ENCODE measurements at regions not wholly inside any gene's neighbourhood (a gene's known extent, or its start where the extent isn't known, plus 50 kb on each side); places are given as distances from the start of the nearest gene placed in this dataset.

GRCh38 chr2:5576015-5576414 is 116.2 kb upstream of the SOX11 start:
- Histone ChIP-seq H4K20me1 (ENCODE audit: control insufficient read depth, insufficient read depth) (no peaks in the 10 kb centered on the region), H2AFZ (ENCODE audit: control insufficient read depth, low read depth, low read length) (no peak overlapping the region), H3K9me3 (replicated peaks; ENCODE audit: control insufficient read depth, insufficient read depth, low read length) (no peaks in the 10 kb centered on the region), H3K27ac (ENCODE audit: control insufficient read depth, insufficient read depth) (no peak overlapping the region), H3K79me2 (ENCODE audit: control insufficient read depth, insufficient read depth, low read length) (no peaks in the 10 kb centered on the region), H3K27me3 (replicated peaks in 1 of 2; ENCODE audit: control insufficient read depth in 2 of 2, insufficient read depth in 2 of 2, low read length in 1 of 2) (no peaks in the 10 kb centered on the region), H3K9ac (ENCODE audit: control insufficient read depth, insufficient read depth, low read length) (no peak overlapping the region), H3K4me1 (ENCODE audit: control insufficient read depth, insufficient read depth, low read length) (no peaks in the 10 kb centered on the region), H3K4me3 (no peak overlapping the region), H3K4me2 (ENCODE audit: control insufficient read depth, insufficient read depth) (no peak overlapping the region), H3K36me3 (ENCODE audit: control insufficient read depth in 2 of 2, insufficient read depth in 2 of 2, low read length in 1 of 2) (no peaks in the 10 kb centered on the region)
- POLR2A ChIA-PET: no interaction called here
- TF ChIP-seq MLLT1 (IDR thresholded peaks at IDR 0.05) (no peak), PAX5 (IDR thresholded peaks at IDR 0.05; ENCODE audit: borderline replicate concordance, low read depth, low read length) (no peak), CREB1 (IDR thresholded peaks at IDR 0.05; ENCODE audit: low read depth) (no peak), CUX1 (IDR thresholded peaks at IDR 0.05; ENCODE audit: insufficient replicate concordance, low read depth, low read length) (no peak), BACH1 (IDR thresholded peaks at IDR 0.05; ENCODE audit: borderline replicate concordance) (no peak), RELA (IDR thresholded peaks at IDR 0.05; ENCODE audit: borderline replicate concordance, partially characterized antibody) (no peak), POU2F2 (IDR thresholded peaks at IDR 0.05; ENCODE audit: borderline replicate concordance, low read depth, low read length) (no peak), ZNF592 (IDR thresholded peaks at IDR 0.05) (no peak), EED (IDR thresholded peaks at IDR 0.05; ENCODE audit: low read depth) (no peak), EZH2 (IDR thresholded peaks at IDR 0.05; ENCODE audit: borderline replicate concordance, control insufficient read depth, low read depth, low read length) (no peak), PAX8 (IDR thresholded peaks at IDR 0.05) (no peak), POLR2AphosphoS2 (IDR thresholded peaks at IDR 0.05; ENCODE audit: low read depth, low read length) (no peak), SIN3A (IDR thresholded peaks at IDR 0.05; ENCODE audit: low read depth, low read length) (no peak), EP300 (IDR thresholded peaks at IDR 0.05; ENCODE audit: borderline replicate concordance in 1 of 2, control insufficient read depth in 1 of 2, low read depth in 2 of 2, low read length in 2 of 2) (no peak), CHD1 (IDR thresholded peaks at IDR 0.05; ENCODE audit: low read depth, low read length) (no peak), NBN (IDR thresholded peaks at IDR 0.05) (no peak)
- CTCF ChIA-PET: no interaction called here
- RAD21 ChIA-PET (ENCODE audit: unreplicated experiment): no interaction called here
- FAIRE-seq (no peak), DNase-seq (ENCODE audit: low read depth, low spot score) (no peak), ATAC-seq (no peak)
- intact Hi-C loops (cut with micrococcal nuclease; ENCODE audit: unreplicated experiment): no loop called here
- 45% methylated on average over 3 of the region's 3 CpGs for WGBS (ENCODE audit: insufficient coverage, insufficient replicate concordance, low lambda C conversion rate, missing lambda C conversion rate)
- BruUV-seq (replicated peaks): no TSS peak
- in situ Hi-C loops (cut with MboI): no loop called here
- SMC1A ChIA-PET (ENCODE audit: uncharacterized antibody, unreplicated experiment): interaction anchor here (1.4 kb wide), 1 partner anchor 43 kb away, joined by 4 read pairs; no protein-coding TSS in a partner anchor

Data from GM12878 (cell line).